GM21423 (cell line): ENCODE measurements at regions not wholly inside any gene's neighbourhood (a gene's known extent, or its start where the extent isn't known, plus 50 kb on each side); places are given as distances from the start of the nearest gene placed in this dataset.

Source experiments
- ATAC-seq: cut with Tn5 transposase; IDR thresholded peaks from one replicate; pipeline ENCODE4 v1.9.1; 2021; ENCODE audit warnings: mild to moderate bottlenecking, moderate library complexity; ENCODE audit not compliant: unreplicated experiment

DNA sequence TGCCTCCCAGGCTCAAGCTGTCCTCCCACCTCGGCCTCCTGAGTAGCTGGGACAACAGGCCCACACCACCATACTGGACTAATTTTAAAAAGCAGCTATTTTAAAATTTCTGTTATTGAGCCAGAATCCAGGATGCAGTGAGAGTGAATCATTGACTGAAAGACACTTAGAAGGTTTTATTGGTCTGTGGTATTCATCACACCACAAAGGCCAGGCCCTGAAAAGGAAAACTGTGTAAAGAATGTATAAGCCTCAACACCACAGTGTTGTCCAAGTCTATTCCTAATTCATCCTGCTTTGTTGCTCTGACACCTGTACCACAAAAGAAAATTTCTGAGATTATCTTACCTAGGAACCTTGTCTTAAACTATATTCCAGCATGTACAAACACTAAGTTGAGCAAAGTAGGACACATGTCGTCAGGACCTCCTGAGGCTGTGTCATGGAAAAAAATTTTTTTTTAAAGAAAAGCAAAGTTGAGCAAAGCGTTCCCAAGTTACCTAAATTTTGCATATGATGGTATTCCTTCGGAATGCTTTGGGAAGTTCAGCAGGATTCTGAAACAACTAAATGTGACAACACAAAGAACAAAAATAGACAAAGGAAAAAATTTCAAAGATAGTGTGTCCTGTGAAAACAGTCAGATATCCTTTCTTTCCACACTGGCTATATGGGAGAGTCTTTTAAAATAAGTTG, 129.6 kb upstream of the MKLN1 start:
- no peak for ATAC-seq

DNA sequence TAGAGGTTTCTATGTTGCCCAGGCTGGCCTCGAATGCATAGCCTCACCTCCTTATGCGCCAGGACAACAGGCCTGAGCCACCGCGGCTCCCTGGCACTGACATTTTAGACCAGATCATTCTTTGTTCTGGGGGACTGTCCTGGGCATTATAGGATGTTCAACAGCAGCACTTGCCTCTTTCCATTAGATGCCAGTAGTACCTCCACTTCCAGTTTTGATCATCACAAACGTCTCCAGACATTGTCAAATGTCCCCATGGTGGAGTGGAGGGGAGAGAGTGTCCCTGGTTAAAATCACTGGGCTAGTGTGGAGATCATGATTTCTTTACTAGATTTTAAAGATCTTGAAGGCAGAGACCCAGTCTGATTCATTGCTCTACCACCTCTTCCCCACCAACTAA, 125.2 kb upstream of the MKLN1 start:
- no peak for ATAC-seq

DNA sequence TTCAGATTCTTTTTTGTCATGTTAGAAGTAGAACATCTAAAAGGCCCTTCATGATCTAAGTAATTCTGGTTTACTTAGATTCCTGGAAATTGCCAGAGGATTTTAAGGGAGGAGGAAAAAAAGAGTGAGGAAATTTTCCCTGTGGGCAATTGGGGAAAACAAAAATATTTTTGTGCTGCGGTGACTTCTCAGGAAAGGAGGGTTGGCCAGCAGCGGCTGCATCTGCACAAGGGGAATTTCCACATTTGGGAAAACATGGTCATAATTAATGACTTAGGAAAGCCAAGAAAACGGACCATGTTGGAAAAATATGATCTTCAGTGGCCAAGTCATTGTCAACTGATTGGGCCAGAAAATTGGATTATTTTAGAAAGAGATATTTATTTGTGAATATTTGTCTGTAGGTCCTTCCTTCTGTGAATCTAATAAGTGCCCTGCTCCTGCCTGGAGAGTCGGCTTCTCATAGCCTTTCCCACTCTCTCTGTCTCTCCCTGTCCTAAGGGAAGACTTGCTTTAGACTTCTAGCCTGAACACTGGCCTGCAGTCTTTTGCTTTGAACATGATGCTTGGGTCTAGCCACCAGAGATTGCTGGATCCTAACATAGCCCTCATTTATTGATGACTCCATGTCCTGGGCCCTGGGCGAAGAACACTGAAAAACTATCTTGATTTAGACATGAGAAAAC, 124.2 kb upstream of the MKLN1 start:
- no peak for ATAC-seq

DNA sequence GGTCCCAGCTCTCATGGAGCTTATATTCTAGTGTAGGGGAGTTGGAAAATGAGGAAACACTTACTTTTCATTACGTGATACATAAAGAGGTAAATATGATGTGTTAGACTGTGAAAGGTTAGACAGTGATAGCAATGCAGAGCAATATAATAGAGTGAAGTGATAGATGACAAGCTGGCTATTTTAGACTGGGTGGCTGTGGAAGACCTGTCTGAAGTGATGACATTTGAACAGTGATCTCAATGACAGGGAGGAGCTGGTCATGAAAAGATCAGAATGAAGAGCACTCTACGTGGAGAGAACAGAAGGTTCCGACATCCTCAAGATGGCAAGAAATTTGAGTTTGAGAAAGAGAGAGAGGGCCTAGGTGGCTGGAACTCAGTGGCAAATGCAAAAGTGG, 118.9 kb upstream of the MKLN1 start:
- ATAC-seq = no peak

DNA sequence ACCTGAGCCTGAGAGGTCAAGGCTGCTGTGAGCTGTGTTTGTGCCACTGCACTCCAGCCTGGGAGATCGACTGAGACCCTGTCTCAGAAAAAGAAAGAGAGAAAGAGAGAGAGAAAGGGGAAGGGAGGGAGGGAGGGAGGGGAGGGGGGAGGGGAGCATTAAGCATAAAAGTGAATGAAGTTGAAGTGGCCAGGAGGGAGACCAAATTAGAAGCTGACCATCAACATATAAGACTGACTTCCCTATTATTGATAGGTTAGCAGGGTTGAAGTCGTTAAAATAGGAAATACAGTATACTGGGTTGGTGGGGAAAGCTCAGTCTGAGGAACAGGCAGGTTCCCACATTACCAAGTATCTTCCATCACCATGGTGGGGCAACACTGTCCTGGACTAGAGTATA, 117.1 kb upstream of the MKLN1 start:
- no peak for ATAC-seq

DNA sequence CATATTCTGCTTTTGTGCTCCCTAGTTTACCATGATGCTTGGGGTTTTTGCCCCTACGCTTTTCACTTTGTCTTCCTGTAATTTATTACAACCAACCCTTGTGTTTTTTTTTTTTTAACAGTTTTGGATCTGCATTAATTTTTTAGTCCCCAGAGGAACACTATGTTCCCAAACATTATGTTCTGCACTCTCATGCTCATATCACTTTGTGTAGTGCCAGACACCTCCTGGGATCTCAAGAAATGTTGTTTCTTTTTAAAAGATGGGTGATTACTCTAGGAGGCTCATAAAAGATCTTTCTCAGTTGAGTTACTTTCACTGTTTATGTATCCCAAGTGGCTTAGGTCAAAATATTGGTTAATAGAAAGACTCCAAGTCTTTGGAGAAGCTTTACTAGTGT, 116.2 kb upstream of the MKLN1 start:
- no peak for ATAC-seq

DNA sequence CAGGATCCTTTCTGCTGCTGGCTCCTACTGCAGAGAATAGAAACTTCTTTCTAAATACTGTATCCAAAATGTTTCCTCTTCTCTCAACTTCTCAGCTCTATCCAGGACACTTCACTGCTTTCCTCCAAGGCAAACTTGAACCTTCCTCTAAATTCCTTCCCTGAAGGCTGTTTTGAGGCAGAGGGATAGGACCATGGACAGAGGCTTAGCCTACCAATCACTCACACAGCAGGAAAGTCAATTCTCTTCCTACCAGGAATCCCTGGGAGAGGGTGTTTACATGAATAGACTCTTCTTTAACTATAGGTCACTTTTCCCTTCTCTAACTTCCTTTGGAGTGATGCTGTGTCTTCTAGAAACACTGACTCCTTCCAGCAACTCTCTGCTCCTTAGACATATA, 115.6 kb upstream of the MKLN1 start:
- no peak for ATAC-seq

DNA sequence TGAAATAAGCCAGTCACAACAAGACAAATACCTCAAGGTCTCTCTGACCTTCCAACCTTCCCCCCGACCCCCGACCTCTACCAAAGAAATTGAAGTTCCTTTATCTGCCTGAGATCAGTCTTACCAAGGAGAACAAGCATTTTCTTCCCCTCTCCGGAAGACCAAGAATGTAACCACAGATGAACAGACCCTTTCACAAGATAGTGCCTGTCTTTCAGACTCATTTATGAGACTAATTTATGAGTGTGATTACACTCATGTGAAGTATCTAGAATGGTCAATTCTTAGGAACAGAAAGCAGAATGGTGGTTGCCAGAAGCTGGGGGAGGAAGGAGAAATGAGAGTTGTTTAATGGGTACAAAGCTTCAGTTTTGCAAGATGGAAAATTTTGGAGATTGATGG, 108.9 kb upstream of the MKLN1 start:
- ATAC-seq = peak; percentile 66

DNA sequence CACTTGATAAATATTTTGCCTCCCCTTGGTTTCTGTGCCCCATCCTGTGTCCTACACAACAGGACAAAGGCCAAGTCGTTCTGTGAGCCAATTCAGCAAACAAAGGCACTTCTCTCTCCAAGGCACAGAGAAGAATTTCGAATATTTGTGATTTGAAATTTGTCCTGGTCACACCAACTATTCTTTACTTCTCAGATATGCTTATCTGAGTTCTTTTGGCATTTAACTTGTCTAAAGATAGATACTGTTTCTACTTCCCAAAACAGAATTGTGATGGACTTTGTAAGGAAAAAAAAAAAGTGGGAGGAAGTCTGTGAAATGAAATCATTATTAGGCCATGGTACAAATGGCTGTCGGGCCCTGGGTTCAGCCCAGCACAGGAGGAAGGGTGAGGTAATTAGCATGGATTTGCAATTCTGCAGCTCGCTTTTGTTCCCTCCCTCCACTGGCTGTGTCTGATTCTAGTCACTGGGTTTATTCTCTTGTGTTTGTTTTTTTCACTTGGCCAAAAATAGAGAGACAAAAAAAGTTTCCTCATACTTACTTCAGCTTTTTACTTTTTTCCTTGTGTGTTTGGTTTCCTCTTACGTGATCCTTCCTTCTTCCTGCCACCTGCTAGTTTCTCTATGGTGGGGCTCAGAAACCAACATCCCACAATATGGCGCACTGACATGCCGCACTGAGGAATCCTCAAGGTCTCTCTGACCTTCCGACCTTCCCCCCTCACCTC, 108.2 kb upstream of the MKLN1 start:
- peak; percentile 42 for ATAC-seq

DNA sequence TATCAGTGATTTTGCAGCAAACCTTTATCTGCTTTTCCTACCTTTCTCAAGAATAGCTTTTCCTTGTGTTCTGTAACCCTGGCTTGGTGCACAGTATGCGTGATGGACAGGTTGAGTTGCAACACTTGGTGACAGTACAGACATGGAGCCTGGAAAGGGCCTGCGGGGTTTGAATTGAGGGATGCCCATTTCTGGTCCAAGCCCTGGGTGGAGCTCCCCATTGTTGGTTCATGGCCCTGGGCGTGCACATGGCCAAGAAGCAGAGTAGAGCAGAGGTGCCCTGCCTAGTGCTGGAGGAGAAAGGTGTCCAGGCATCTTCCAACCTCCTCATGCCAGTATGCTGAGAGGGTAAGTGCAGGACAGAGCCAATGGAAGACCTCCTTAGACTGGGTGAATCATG, 106.6 kb upstream of the MKLN1 start:
- ATAC-seq = no peak

DNA sequence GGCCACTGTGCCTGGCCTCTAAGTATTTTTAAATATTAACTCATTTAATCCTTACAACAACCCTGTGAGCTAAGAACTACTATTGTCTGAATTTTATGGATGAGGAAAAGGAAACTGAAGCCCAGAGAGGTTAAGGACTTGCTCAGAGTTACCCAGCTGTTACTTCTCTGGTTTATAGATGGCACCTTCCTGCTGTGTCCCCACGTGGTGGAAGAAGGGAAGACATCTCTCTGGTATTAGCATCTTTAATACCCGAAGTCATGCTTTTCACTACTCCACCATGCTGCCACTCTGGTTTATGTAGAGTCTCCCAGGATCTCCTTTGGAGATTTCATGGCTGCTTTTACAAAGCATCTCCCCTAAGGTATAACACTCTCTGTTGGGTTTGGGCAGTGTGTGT, 105.5 kb upstream of the MKLN1 start:
- ATAC-seq = no peak

DNA sequence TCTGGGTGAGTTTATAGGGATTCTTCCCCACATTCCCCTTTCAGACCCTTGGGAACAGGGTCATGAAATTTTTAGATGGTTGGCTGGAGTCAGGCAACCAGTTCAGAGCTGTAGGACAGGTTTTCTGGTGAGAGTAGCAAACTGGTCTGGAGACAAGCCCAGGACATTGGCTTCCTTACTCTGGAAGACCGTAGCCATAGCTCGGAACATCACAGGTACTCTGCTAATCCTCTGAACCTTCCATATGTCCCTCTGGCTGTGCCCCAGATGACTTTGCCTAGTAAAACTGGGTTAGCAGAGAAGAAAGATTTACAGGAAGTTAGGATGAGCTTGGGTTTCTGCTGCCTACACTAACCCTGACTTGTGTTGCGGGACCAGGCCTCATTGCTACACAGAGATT, 104.5 kb upstream of the MKLN1 start:
- no peak for ATAC-seq

DNA sequence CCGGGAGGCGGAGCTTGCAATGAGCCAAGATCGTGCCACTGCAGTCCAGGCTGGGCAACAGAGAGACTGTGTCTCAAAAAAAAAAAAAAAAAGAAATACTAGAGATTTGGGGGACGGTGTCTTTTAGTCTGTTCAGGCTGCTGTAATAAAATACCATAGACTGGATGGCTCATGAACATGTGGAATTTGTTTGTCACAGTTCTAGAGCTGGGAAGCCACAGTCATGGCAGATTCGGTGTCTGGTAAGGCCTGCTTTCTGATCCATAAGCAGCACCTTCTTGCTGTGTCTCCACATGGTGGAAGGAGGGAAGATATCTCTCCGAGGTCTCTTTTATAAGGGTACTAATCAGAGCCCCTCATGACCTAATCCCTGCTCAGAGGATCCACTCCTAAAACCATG, 102.7 kb upstream of the MKLN1 start:
- no peak for ATAC-seq

DNA sequence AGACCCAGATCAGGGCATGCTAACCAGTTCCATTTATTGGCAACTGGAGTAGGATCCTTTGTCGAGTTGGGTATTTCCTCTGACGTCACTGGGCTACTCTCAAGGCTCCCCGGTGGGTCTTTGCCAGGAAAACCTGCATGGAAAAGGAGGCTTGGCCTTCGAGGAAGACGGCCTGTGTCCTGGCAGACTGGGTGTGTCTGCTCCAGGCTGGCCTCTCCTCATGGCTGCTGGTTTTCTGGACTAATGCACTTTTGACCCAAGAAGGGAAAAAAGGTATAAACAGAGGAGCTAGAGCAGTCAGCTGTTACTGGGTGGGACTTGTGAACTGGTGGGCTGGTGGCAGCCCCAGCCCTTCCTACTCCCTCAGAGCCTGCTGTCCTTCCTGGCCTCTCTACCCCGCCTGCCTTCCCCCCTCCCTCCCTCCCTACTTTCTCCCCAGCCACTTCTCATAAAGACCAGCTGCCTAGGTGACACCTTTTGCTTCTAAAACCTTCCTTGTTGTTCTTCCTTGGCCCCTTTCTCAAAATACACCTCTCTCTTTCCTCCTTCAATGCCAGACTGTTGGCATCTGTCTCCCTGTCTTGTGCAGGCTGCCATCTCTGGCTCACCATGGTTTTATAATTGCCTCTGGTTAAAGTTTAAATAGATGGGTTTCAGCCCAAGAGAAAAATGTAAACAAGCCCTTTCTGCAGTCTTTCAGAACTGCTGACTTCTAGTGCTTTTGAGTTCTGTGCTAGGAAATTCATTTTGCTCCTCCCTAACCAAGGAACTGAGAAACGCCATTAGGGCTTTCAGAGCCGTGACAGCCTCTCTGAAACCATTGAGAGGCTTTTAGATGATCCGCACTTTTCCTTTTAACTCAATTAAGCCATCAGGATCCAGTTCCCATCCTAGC, 101.8 kb upstream of the MKLN1 start:
- ATAC-seq = no peak

DNA sequence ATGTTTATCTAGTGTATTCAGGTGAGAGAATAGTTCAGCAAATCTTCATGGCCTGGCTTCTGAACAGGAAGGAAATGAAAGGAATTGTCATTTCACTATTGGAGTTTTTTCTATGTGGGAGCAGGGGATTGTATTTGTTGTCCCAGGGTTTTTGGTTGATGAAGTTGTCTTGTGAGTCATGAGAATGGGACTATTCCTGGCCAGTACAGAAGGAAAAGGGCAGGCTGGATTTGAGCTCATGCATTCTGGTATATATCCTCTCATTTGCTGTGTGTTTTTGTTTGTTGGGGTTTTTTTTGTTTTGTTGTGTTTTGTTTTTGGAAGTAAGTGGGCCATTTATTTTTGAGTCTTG, 101.2 kb upstream of the MKLN1 start:
- ATAC-seq = no peak

DNA sequence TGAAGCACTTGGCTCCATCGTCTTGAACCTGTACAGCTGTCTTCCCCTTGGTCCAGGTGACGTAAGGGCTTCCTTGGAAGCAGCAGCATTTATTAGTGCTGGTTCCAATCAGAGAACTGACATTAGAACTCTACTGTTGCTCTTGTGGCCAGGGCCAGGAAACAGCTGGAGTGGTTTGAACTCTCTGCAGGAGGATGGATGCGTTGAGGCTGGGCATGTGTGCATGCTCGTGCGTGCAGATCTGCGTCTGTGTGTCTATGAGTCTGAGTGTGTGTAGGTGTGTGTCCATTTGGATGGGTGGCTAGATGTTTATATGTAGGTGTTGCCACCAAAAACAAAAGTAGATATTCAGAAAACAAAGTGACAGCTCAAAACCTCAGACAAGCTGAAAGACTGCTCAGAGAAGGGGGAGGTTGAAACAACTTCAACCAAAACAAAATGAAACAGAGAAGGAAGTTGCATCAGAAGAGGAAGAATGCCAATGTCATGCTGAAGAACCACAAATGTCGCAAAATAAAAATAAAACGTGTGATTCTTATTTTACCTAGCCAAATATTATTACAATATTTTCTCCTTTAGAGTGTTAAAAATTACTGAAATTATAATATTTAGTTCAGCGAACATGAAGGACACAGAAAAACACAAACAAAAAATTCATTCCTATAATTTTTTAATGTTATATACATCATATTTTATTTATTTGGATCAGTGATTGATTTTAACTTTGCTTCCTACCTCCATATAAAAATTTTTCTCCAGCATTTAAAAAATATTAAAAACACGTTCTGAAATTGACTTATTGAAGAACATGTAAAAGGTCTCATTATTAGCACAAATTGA, 96.1 kb upstream of the MKLN1 start:
- ATAC-seq = peak; percentile 70

DNA sequence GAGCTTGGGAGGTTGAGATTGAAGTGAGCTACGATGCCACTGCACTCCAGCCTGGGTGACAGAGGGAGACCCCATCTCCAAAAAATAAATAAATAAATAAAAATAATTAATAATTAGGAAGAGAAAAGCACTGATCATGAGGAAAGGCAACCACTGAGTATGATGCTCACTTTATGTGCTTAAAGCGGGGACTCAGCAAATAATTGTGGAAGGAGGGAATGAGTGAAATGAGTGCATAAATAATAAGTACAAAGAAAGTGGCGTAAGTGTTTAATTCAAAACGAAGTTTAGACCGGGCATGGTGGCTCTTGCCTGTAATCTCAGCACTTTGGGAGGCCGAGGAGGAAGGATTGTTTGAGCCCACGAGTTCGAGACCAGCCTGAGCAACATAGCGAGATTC, 94.9 kb upstream of the MKLN1 start:
- ATAC-seq = no peak

DNA sequence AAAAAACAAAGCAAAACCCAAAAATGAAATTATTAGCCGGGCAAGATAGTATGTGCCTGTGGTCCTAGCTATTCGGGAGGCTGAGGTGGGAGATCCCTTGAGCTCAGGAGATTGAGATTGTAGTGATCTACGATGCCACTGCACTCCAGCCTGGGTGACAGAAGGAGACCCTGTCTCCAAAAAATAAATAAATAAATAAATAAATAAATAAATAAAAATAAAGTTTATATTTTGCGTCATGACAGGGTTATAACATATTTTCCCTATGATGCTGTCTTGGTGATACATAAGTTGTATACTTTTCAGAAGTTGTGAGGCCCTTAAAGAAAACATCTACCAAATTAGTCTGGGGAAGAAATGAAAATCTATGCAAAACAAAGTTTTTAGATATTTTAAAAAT, 94.5 kb upstream of the MKLN1 start:
- no peak for ATAC-seq

DNA sequence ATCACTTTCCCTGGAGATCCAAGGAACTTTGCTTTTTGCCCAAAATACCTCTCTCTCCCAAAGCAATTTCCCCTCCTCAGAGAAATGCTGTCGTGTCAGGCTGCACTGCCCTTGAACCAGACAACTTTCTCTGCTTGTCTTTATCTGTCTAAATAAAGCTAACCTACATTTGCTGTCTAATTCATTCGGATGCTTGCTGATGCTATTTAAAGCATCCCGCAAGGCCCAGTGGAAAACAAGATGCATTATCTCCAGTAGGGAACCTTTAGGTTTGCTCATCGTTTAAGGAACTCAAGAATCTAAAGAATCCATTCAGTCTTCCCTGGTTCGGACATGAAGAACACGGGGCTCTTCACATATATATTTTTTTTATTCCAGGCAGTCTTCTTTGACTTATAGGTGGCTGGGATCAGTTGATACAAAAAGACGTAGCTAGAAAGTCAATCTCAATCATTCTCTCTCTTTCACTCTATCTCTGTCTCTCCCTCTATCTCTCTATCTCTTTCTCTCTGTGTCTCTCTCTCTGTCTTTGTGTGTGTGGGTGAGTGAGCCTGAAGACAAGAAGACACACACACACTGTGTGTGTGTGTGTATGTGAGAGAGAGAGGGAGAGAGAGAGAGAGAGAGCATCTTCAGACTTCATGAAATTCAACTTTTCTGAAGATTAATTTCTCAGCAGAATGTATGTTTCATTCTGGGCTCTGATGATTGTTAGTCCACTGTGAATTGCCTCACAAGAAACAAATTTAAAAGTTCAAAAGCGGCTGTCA, 92.8 kb upstream of the MKLN1 start:
- no peak for ATAC-seq
